GM12873 (cell line): ENCODE measurements at regions not wholly inside any gene's neighbourhood (a gene's known extent, or its start where the extent isn't known, plus 50 kb on each side); places are given as distances from the start of the nearest gene placed in this dataset.

Experiments used
- TF ChIP-seq, protein P1 (sequence below): IDR thresholded peaks from 2 replicates; pipeline ENCODE4 v1.5.1; 2012; ENCODE audit warnings: low read depth, mild to moderate bottlenecking, moderate library complexity, low read length, control low read depth; ENCODE audit not compliant: insufficient read depth; ENCODE audit errors: missing control alignments

DNA sequence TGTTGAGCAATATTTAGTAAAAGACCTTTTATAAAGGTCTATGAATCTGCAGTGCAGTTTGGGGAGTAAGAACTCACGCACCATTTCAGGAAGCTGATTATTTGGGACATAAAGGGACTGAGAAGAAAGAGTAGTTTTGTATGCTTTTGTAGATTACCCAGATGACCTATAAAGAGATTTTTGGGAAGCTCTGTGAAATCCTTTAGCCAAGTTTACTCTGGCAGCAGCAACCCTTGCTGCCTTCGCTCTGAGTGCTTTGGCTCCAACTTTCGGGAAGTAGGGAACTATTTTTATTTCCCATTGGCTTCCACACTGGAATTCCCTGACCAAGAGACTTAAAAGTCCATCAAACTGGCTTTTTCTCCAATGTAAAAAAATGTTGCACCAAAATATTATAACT is 1110.1 kb upstream of the PHF14 start:
- TF ChIP-seq, protein P1, sequence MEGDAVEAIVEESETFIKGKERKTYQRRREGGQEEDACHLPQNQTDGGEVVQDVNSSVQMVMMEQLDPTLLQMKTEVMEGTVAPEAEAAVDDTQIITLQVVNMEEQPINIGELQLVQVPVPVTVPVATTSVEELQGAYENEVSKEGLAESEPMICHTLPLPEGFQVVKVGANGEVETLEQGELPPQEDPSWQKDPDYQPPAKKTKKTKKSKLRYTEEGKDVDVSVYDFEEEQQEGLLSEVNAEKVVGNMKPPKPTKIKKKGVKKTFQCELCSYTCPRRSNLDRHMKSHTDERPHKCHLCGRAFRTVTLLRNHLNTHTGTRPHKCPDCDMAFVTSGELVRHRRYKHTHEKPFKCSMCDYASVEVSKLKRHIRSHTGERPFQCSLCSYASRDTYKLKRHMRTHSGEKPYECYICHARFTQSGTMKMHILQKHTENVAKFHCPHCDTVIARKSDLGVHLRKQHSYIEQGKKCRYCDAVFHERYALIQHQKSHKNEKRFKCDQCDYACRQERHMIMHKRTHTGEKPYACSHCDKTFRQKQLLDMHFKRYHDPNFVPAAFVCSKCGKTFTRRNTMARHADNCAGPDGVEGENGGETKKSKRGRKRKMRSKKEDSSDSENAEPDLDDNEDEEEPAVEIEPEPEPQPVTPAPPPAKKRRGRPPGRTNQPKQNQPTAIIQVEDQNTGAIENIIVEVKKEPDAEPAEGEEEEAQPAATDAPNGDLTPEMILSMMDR, result no peak

DNA sequence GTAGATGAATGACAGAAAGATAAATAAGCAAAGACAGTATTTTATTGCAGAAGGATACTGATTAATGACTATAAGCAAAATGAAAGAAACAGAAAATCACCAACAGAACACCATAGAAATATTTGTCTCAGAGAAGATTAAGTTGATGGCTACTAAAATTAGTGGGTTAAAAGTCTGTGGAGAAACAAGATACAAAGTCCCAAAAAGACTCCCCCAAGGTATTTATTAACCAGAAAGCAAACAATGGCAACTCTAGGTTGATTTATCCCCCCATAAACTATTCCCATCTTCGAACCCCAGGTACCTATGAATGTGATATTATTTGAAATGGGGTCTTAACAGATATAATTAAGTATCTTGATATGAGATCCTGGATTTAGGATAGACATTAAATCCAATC is 1104.5 kb upstream of the PHF14 start:
- TF ChIP-seq, protein P1, result no peak

DNA sequence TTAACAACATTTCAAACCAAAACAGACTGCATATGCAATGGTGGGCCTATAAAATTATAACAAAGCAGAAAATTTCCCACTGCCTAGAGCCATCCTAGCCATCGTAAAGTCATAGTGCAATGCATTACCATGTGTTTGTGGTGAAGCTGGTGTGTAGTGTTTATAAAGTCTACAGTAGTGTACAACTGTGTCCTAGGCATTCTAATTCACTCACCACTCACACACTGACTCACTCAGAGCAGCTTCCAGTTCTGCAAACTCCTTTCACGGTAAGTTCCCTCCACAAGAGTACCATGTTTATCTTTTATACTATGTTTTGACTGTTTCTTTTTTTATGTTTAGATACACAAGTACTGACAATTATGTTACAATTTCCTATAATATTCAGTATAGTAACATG is 1104.1 kb upstream of the PHF14 start:
- TF ChIP-seq, protein P1, result no peak

DNA sequence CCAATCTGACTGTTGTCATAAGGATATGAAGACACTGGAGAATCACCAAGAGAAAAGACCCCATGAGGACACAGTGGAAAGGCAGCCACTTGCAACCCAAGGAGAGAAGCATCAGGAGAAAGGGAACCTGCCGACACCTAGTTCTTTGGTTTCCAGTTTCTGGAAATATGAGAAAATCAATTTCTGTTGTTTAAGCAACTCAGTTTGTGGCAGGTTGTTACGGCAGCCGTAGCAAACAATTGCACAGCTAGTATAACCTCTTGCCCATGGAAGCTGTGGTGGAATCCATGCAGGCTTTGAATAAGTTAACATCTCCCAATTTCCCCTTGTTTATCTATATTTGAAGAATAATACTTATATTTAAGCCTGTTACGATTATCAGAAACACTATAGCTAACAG is 1103.0 kb upstream of the PHF14 start:
- TF ChIP-seq, protein P1, result no peak

GRCh38 chr7:9874182-9874581 is 1099.5 kb upstream of the PHF14 start:
- TF ChIP-seq, protein P1, result no peak

GRCh38 chr7:9876053-9876452 is 1097.6 kb upstream of the PHF14 start:
- TF ChIP-seq, protein P1, result no peak

DNA sequence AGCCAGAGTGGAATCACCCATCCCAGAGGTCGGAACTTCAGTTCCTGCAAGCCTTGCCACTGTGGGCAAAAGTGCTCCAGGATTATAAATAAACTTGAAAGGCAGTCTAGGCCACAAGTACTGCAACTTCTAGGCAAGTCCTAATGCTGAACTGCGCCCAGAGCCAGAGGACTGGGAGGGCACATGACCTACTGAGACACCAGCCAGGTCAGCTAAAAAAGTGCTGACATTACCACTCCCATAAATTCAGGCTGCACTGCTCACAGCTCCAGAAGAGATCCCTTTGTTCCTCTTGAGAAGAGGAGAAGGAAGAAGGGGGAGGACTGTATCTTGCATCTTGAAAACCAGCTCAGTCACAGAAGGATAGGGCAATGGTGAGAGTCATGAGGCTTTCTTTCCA is 1084.1 kb upstream of the PHF14 start:
- TF ChIP-seq, protein P1, result no peak

DNA sequence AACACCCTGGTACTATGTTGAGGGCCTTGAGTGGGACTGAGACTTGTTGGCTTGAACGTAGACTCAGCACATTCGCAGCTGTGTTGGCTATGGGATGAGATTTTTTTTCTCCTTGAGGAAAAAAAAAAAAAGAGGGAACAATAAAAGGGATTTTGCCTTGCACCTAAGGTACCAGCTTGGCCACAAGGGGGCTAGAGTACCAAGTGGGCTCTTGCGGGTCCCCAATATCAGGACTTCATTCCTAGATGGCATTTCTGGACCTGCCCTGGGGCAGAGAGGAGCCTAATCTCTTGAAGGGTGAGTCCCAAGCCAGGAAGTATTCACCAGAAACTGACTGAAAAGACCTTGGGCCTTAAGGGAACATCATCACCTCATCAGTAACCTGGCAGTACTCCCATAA is 1083.6 kb upstream of the PHF14 start:
- TF ChIP-seq, protein P1, result no peak
